ENCODE measurements at regions not wholly inside any gene's neighbourhood (a gene's known extent, or its start where the extent isn't known, plus 50 kb on each side); places are given as distances from the start of the nearest gene placed in this dataset.

- TF ChIP-seq CTCF (IDR thresholded peaks at IDR 0.05) (no peak), POLR2A (IDR thresholded peaks at IDR 0.05) (no peak)
Observed at GRCh38 chr1:80922906-80923305, 877.8 kb upstream of the ADGRL2 start.

Data from adrenal gland (tissue), 5 donors.